IMR-90 (cell line): ENCODE measurements at regions not wholly inside any gene's neighbourhood (a gene's known extent, or its start where the extent isn't known, plus 50 kb on each side); places are given as distances from the start of the nearest gene placed in this dataset.

Source experiments
- ATAC-seq: fragments of 200-7000 bp; cut with Tn5 transposase; 2 replicates; pipeline ENCODE4 v1.9.1; 2020; ENCODE audit warnings: low read depth, mild to moderate bottlenecking, moderate library complexity
- BruUV-seq: library from RNA; stranded (reverse); fragments of 400-500 nt; replicated peaks from 2 replicates; lab custom pipeline; 2021; lab: Mats Ljungman, UMichigan
- CTCF ChIA-PET: fragments of 300-600 bp; formaldehyde crosslinking; extraction: SDS; loops from one replicate; lab custom pipeline; 2021; ENCODE audit warnings: antibody characterized with exemption; lab: Yijun Ruan, JAX
- POLR2A ChIA-PET: fragments of 300-600 bp; sonication (Branson Sonifier 250); formaldehyde crosslinking; loops from one replicate; lab custom pipeline; 2022; ENCODE audit warnings: antibody characterized with exemption; ENCODE audit not compliant: unreplicated experiment; lab: Charles Lee
- DNase-seq: peaks from one replicate; pipeline ENCODE4 v3.0.0; 2013
- H2AFZ ChIP-seq: replicated peaks from 2 replicates; pipeline ENCODE3; 2013; ENCODE audit warnings: low read length, mild to moderate bottlenecking; ENCODE audit not compliant: poor library complexity
- H2AK5ac ChIP-seq: 2 replicates; pipeline ENCODE4 v1.6.1; 2013; ENCODE audit warnings: low read depth, low read length, inconsistent platforms
- H2AK9ac ChIP-seq: replicated peaks from 2 replicates; pipeline ENCODE3; 2013; ENCODE audit warnings: mild to moderate bottlenecking, low read depth, low read length, moderate library complexity; ENCODE audit not compliant: poor library complexity
- H2BK120ac ChIP-seq: 2 replicates; pipeline ENCODE4 v1.6.1; 2013; ENCODE audit warnings: low read depth, low read length, inconsistent platforms
- H2BK15ac ChIP-seq: 3 replicates; pipeline ENCODE4 v1.6.1; 2013; ENCODE audit warnings: low read depth, low read length, inconsistent platforms
- H2BK20ac ChIP-seq: 2 replicates; pipeline ENCODE4 v1.6.1; 2013; ENCODE audit warnings: low read depth, mild to moderate bottlenecking, inconsistent platforms, low read length, moderate library complexity
- H2BK5ac ChIP-seq: 2 replicates; pipeline ENCODE4 v1.6.1; 2013; ENCODE audit warnings: mild to moderate bottlenecking, low read depth, low read length, inconsistent platforms; ENCODE audit not compliant: poor library complexity, severe bottlenecking
- H3K14ac ChIP-seq: replicated peaks from 2 replicates; pipeline ENCODE4 v1.6.1; 2013; ENCODE audit warnings: low read depth, low read length, inconsistent platforms
- H3K18ac ChIP-seq: 2 replicates; pipeline ENCODE4 v1.6.1; 2013; ENCODE audit warnings: low read depth, low read length, control low read depth
- H3K23ac ChIP-seq: 2 replicates; pipeline ENCODE4 v1.6.1; 2013; ENCODE audit warnings: low read depth, low read length, inconsistent platforms
- H3K27ac ChIP-seq: 2 replicates; pipeline ENCODE4 v1.5.1; 2013; ENCODE audit warnings: mild to moderate bottlenecking, control low read depth, low read length; ENCODE audit not compliant: insufficient read depth
- H3K27me3 ChIP-seq: 2 replicates; pipeline ENCODE4 v1.6.1; 2013; ENCODE audit warnings: low read length; ENCODE audit not compliant: control insufficient read depth, insufficient read depth
- H3K36me3 ChIP-seq: 2 replicates; pipeline ENCODE4 v1.6.1; 2013; ENCODE audit warnings: low read length, mixed read lengths; ENCODE audit not compliant: control insufficient read depth, insufficient read depth
- H3K4ac ChIP-seq: 2 replicates; pipeline ENCODE4 v1.6.1; 2013; ENCODE audit warnings: low read depth, low read length, inconsistent platforms
- H3K4me1 ChIP-seq: 2 replicates; pipeline ENCODE4 v1.6.1; 2013; ENCODE audit warnings: low read length, mixed read lengths; ENCODE audit not compliant: control insufficient read depth, insufficient read depth
- H3K4me2 ChIP-seq: 2 replicates; pipeline ENCODE4 v1.6.1; 2013; ENCODE audit warnings: low read depth, mild to moderate bottlenecking, control low read depth, low read length, moderate library complexity
- H3K4me3 ChIP-seq: 2 replicates; pipeline ENCODE4 v1.5.1; 2013; ENCODE audit warnings: low read depth, mild to moderate bottlenecking, control low read depth, low read length, moderate library complexity; ENCODE audit not compliant: insufficient read depth
- H3K56ac ChIP-seq: 2 replicates; pipeline ENCODE4 v1.6.1; 2013; ENCODE audit warnings: low read length, inconsistent platforms; ENCODE audit not compliant: insufficient read depth; ENCODE audit errors: extremely low read depth
- H3K79me1 ChIP-seq, 2 experiments: 2 replicates each; pipeline ENCODE4 v1.6.1; 2013; ENCODE audit warnings: low read length in 2 of 2, inconsistent platforms in 1 of 2, low read depth in 1 of 2
- H3K9ac ChIP-seq: 2 replicates; pipeline ENCODE4 v1.6.1; 2013; ENCODE audit warnings: low read depth, low read length, control low read depth
- H3K9me1 ChIP-seq: 2 replicates; pipeline ENCODE4 v1.6.1; 2013; ENCODE audit warnings: low read length, inconsistent platforms; ENCODE audit not compliant: insufficient read depth
- H3K9me3 ChIP-seq: 2 replicates; pipeline ENCODE4 v1.6.1; 2013; ENCODE audit warnings: low read length; ENCODE audit not compliant: control insufficient read depth, insufficient read depth
- H4K20me1 ChIP-seq: 2 replicates; pipeline ENCODE4 v1.6.1; 2013; ENCODE audit warnings: low read length, inconsistent platforms; ENCODE audit not compliant: insufficient read depth
- H4K5ac ChIP-seq: 2 replicates; pipeline ENCODE4 v1.6.1; 2013; ENCODE audit warnings: mild to moderate bottlenecking, low read depth, low read length, control low read depth
- H4K8ac ChIP-seq, 2 experiments: 2 replicates each; pipeline ENCODE4 v1.6.1; 2013; ENCODE audit warnings: low read depth in 2 of 2, low read length in 2 of 2, control low read depth in 1 of 2, inconsistent platforms in 1 of 2
- H4K91ac ChIP-seq: 2 replicates; pipeline ENCODE4 v1.6.1; 2013; ENCODE audit warnings: low read depth, low read length, inconsistent platforms; ENCODE audit not compliant: insufficient read depth
- CEBPB ChIP-seq: IDR thresholded peaks from 2 replicates; pipeline ENCODE4 v1.6.1; 2012; ENCODE audit warnings: low read depth, low read length, improper control_type of control experiment
- FOS ChIP-seq: fragments of 150-350 bp; IDR thresholded peaks from 2 replicates; pipeline ENCODE4 v1.6.1; 2016; ENCODE audit warnings: low read depth, low read length
- MAZ ChIP-seq: IDR thresholded peaks from 2 replicates; pipeline ENCODE4 v1.6.1; 2012; ENCODE audit warnings: low read depth, mild to moderate bottlenecking, low read length, improper control_type of control experiment, moderate library complexity, borderline replicate concordance
- RAD21 ChIP-seq: IDR thresholded peaks from 2 replicates; pipeline ENCODE4 v1.6.1; 2012; ENCODE audit warnings: low read length, improper control_type of control experiment
- RCOR1 ChIP-seq: IDR thresholded peaks from 2 replicates; pipeline ENCODE4 v1.6.1; 2012; ENCODE audit warnings: mild to moderate bottlenecking, low read length, improper control_type of control experiment; ENCODE audit not compliant: insufficient replicate concordance
- USF2 ChIP-seq: fragments of 150-350 bp; IDR thresholded peaks from 2 replicates; pipeline ENCODE4 v1.6.1; 2017; ENCODE audit warnings: mild to moderate bottlenecking, antibody characterized with exemption, low read length, low read depth
- WGBS, 2 experiments: methylation state at CpG; one replicate each; pipeline versions ENCODE4 v1.1.5 to v1.1.7; 2013; ENCODE audit warnings: missing lambda C conversion rate in 2 of 2; ENCODE audit not compliant: insufficient read length in 1 of 2; ENCODE audit errors: extremely low coverage in 2 of 2; 5-methylcytosine and 5-hydroxymethylcytosine counted together
- dilution Hi-C: fragments of 300-500 bp; cut with HindIII; formaldehyde crosslinking; loops from one replicate; pipeline ENCODE4 v1.14.3; 2018; ENCODE audit warnings: low sequenced_read_pairs; ENCODE audit not compliant: unreplicated experiment
- in situ Hi-C: fragments of 300-500 bp; cut with MboI; formaldehyde crosslinking; loops from 3 replicates; pipeline ENCODE4 v1.14.3; 2019; ENCODE audit warnings: low sequenced_read_pairs, inconsistent platforms, mixed read lengths
- intact Hi-C: fragments of 100-400 bp; cut with micrococcal nuclease; formaldehyde crosslinking; loops from 2 replicates; pipeline ENCODE4 v1.10.0; 2022
- TF ChIP-seq, protein P1 (sequence below): fragments of 150-350 bp; IDR thresholded peaks from 2 replicates; pipeline ENCODE4 v1.6.1; 2016; ENCODE audit warnings: low read depth, mild to moderate bottlenecking, low read length, moderate library complexity, borderline replicate concordance
- TF ChIP-seq, protein P2 (sequence below): conservative IDR thresholded peaks from 2 replicates; pipeline ENCODE4 v1.5.1; 2012; ENCODE audit warnings: mild to moderate bottlenecking, low read depth, low read length, improper control_type of control experiment

- no peak overlapping the region for H4K91ac ChIP-seq
- POLR2A ChIA-PET: no interaction called here
- H2BK15ac ChIP-seq: no peak overlapping the region
- TF ChIP-seq USF2 (no peak), CEBPB (no peak), RAD21 (no peak), FOS (no peak), RCOR1 (no peak), MAZ (no peak)
- TF ChIP-seq, protein P1, sequence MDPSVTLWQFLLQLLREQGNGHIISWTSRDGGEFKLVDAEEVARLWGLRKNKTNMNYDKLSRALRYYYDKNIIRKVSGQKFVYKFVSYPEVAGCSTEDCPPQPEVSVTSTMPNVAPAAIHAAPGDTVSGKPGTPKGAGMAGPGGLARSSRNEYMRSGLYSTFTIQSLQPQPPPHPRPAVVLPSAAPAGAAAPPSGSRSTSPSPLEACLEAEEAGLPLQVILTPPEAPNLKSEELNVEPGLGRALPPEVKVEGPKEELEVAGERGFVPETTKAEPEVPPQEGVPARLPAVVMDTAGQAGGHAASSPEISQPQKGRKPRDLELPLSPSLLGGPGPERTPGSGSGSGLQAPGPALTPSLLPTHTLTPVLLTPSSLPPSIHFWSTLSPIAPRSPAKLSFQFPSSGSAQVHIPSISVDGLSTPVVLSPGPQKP: no peak
- TF ChIP-seq, protein P2, sequence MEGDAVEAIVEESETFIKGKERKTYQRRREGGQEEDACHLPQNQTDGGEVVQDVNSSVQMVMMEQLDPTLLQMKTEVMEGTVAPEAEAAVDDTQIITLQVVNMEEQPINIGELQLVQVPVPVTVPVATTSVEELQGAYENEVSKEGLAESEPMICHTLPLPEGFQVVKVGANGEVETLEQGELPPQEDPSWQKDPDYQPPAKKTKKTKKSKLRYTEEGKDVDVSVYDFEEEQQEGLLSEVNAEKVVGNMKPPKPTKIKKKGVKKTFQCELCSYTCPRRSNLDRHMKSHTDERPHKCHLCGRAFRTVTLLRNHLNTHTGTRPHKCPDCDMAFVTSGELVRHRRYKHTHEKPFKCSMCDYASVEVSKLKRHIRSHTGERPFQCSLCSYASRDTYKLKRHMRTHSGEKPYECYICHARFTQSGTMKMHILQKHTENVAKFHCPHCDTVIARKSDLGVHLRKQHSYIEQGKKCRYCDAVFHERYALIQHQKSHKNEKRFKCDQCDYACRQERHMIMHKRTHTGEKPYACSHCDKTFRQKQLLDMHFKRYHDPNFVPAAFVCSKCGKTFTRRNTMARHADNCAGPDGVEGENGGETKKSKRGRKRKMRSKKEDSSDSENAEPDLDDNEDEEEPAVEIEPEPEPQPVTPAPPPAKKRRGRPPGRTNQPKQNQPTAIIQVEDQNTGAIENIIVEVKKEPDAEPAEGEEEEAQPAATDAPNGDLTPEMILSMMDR: no peak
- H2AK9ac ChIP-seq: no peak overlapping the region
- dilution Hi-C loops (no loop called here), intact Hi-C loops (loop anchor here (2.0 kb wide), 1 partner anchor 35 kb away; no protein-coding TSS in a partner anchor), in situ Hi-C loops (no loop called here)
- no peak overlapping the region for H3K4me3 ChIP-seq
- H3K4me2 ChIP-seq: no peak overlapping the region
- WGBS, 2 experiments: no CpG with 5 or more reads among the region's 4 CpGs
- H3K4me1 ChIP-seq: peaks cover 3% of the 10 kb centered on the region; the same call in 1 of the 2 replicates
- CTCF ChIA-PET: no interaction called here
- H4K8ac ChIP-seq: no peak overlapping the region
- H3K27ac ChIP-seq: no peak overlapping the region
- no TSS peak for BruUV-seq
- H4K20me1 ChIP-seq: no peaks in the 10 kb centered on the region
- H2BK5ac ChIP-seq: no peak overlapping the region
- H3K56ac ChIP-seq: no peak overlapping the region
- peaks cover 21% of the 10 kb centered on the region for H3K27me3 ChIP-seq
- H3K79me1 ChIP-seq: no peaks in the 10 kb centered on the region
- H2AFZ ChIP-seq: no peak overlapping the region
- H3K9me1 ChIP-seq: no peaks in the 10 kb centered on the region
- no peak overlapping the region for H3K18ac ChIP-seq
- no peak overlapping the region for H3K23ac ChIP-seq
- no peak for DNase-seq
- no peak overlapping the region for H2BK120ac ChIP-seq
- no peak overlapping the region for H4K5ac ChIP-seq
- H3K9me3 ChIP-seq: no peaks in the 10 kb centered on the region
- H3K36me3 ChIP-seq: no peaks in the 10 kb centered on the region
- no peak overlapping the region for H2AK5ac ChIP-seq
- H3K14ac ChIP-seq: no peak overlapping the region
- no peak overlapping the region for H3K9ac ChIP-seq
- no peak overlapping the region for H3K4ac ChIP-seq
- no peak overlapping the region for H2BK20ac ChIP-seq
- ATAC-seq: no peak
Measured at GRCh38 chr22:22047776-22048175, 65.2 kb upstream of the TOP3B start.
